Heart left ventricle (tissue), 16 donors: ENCODE measurements at regions not wholly inside any gene's neighbourhood (a gene's known extent, or its start where the extent isn't known, plus 50 kb on each side); places are given as distances from the start of the nearest gene placed in this dataset.

Source experiments
- ATAC-seq, 4 donors: fragments of 200-7000 bp; cut with Tn5 transposase; one replicate each; pipeline ENCODE4 v1.9.1; 2020 to 2022; ENCODE audit warnings: moderate library complexity in 4 of 4, mild to moderate bottlenecking in 3 of 4, moderate number of reproducible peaks in 1 of 4
- DNase-seq, 5 donors: peaks; one replicate each; pipeline ENCODE4 v3.0.0-alpha.2; 2020
- H3K27ac ChIP-seq, 12 donors: fragments of 200-600 bp; sonication (generic) in 4 of 12; one replicate each; pipeline versions ENCODE4 v1.5.0 to v1.8.0; 2016 to 2022; ENCODE audit warnings: mild to moderate bottlenecking in 2 of 12
- H3K27me3 ChIP-seq, 9 donors: fragments of 200-600 bp; sonication (generic) in 2 of 9; one replicate each; pipeline versions ENCODE4 v1.5.1 to v1.8.0; 2016 to 2022; ENCODE audit warnings: mild to moderate bottlenecking in 3 of 9
- H3K36me3 ChIP-seq, 9 donors: fragments of 200-600 bp; sonication (generic) in 2 of 9; one replicate each; pipeline versions ENCODE4 v1.5.0 to v1.8.0; 2018 to 2022; ENCODE audit warnings: mild to moderate bottlenecking in 2 of 9
- H3K4me1 ChIP-seq, 12 donors: fragments of 200-600 bp; sonication (generic) in 4 of 12; one replicate each; pipeline versions ENCODE4 v1.5.0 to v1.8.0; 2016 to 2022; ENCODE audit warnings: mild to moderate bottlenecking in 3 of 12
- H3K4me3 ChIP-seq, 12 donors: fragments of 200-600 bp; sonication (generic) in 4 of 12; one replicate each; pipeline versions ENCODE4 v1.5.0 to v1.8.0; 2017 to 2022; ENCODE audit warnings: mild to moderate bottlenecking in 9 of 12, moderate library complexity in 4 of 12
- H3K9me3 ChIP-seq, 12 donors: fragments of 200-600 bp; sonication (generic) in 4 of 12; one replicate each; pipeline versions ENCODE4 v1.5.0 to v1.8.0; 2016 to 2022; ENCODE audit warnings: mild to moderate bottlenecking in 1 of 12
- POLR2A ChIP-seq, 2 donors: fragments of 450-650 bp; IDR thresholded peaks; one replicate each; pipeline ENCODE4 v1.6.1; 2017; ENCODE audit warnings: antibody characterized with exemption in 2 of 2, mild to moderate bottlenecking in 2 of 2, moderate library complexity in 2 of 2
- WGBS, 4 donors: extraction: QIAGEN DNeasy Blood & Tissue Kit in 2 of 4; methylation state at CpG; one replicate each; pipeline versions ENCODE4 v1.1.5 to v1.1.7; 2013 to 2018; 5-methylcytosine and 5-hydroxymethylcytosine counted together
- intact Hi-C, 10 donors: fragments of 100-400 bp; cut with DNase I; formaldehyde crosslinking; loops; one replicate each; pipeline versions ENCODE4 v1.11.1 to v1.14.2; 2022
- TF ChIP-seq, protein P1 (sequence below), 12 donors: fragments of 200-600 bp; sonication (generic) in 4 of 12; IDR thresholded peaks; one replicate each; pipeline versions ENCODE4 v1.5.0 to v1.8.0; 2018 to 2022; ENCODE audit warnings: antibody characterized with exemption in 12 of 12, mild to moderate bottlenecking in 5 of 12
- donor health status: ischemic (EF 13 %, LVEDD 7.1; RV severe dilation, severe dysfunction).
- donor health status: healthy with polysubstance abuse.
- donor health status: DM: no; HTN: yes; CAD: no.
- donor health status: DM: no; HTN: no; CAD: no.
- donor health status: ischemic (EF 25% LVEDD 6.9; RV normal size, moderate dysfunction).
- donor health status: ischemic (EF 25% LVEDD 5.7; RV mildly dilated, moderate dysfunction).
- donor health status: healthy.
- donor health status: DM: yes; HTN: yes; CAD: no.
- donor health status: ischemic (EF 35%, LVEDD 5.7; RV mildly dilated, moderate dysfunction).
- donor health status: nonischemic (EF 11% LVEDD 7.7; RV severe dilation, severe dysfunction).
- donor health status: DM: yes; HTN: yes; CAD: no.
- donor health status: PGD.
- donor health status: ischemic (EF 29% LVEDD 5.4; RV normal size, mild dysfunction).
- donor health status: nonischemic (EF 23%, LVEDD 6.1; RV moderate dilation, normal function).

DNA sequence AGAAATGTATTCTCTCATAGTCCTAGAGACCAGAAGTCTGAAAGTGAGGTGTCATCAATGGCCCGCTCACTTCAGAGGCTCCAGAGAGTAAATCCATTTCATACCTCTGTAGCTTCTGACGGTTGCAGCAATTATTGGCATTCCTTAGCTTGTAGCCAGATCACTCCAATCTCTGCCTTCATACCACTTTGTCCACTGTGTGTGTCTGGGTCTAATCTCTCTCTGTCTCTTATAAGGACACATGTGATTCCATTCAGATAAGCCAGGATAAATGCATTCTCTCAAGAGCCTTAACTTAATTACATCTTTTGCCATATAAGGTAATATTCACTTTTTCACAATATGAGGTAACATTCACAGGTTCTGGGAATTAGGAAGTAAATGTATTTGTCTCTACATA is 365.7 kb downstream of the GXYLT1 start:
- Histone ChIP-seq H3K27me3 (no peaks in the 10 kb centered on the region), H3K9me3 (no peaks in the 10 kb centered on the region), H3K4me1 (no peaks in the 10 kb centered on the region), H3K4me3 (no peak overlapping the region), H3K36me3 (no peaks in the 10 kb centered on the region), H3K27ac (no peak overlapping the region)
- no peak for DNase-seq
- no peak for ATAC-seq
- intact Hi-C loops, result no loop called here
- TF ChIP-seq, protein P1, sequence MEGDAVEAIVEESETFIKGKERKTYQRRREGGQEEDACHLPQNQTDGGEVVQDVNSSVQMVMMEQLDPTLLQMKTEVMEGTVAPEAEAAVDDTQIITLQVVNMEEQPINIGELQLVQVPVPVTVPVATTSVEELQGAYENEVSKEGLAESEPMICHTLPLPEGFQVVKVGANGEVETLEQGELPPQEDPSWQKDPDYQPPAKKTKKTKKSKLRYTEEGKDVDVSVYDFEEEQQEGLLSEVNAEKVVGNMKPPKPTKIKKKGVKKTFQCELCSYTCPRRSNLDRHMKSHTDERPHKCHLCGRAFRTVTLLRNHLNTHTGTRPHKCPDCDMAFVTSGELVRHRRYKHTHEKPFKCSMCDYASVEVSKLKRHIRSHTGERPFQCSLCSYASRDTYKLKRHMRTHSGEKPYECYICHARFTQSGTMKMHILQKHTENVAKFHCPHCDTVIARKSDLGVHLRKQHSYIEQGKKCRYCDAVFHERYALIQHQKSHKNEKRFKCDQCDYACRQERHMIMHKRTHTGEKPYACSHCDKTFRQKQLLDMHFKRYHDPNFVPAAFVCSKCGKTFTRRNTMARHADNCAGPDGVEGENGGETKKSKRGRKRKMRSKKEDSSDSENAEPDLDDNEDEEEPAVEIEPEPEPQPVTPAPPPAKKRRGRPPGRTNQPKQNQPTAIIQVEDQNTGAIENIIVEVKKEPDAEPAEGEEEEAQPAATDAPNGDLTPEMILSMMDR (IDR thresholded peaks at IDR 0.05), result no peak
- no peak for TF ChIP-seq POLR2A (IDR thresholded peaks at IDR 0.05)
- 59 to 79% (median 75%) methylated on average over 2 of the region's 2 CpGs for WGBS, 4 donors

DNA sequence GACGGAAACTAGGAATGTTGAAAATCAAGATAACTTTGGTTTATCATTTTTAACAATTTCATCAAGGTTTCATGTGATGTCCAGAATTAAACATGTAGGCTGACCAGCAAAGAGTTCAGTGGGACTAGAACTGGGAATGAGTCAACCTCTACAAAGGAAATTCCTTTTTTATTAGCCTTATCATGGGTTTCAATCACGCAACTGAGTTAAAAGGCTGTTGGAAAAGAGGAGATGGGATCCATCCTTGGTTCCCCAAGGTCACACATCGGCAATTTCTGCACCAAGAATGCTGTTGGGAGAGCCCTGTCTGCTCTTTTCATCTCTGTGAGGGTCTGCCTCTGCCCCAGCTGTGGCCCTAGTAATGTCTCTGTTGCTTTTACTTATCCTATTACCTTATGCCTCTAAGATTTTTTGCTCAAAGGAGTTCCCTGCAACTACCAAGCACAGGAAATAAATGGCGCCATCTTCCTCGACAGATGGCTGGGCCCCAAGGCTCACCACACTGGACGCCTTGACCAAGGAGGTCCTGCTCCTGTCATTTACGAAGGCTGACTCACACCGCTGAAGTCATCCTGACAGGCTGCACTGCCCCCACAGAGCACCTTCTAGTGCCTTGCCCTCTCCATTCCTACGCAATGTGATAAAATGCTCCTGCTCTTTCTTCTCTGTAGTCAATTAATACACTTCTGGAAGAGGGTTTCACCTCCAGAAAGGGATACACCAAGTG is 367.4 kb downstream of the GXYLT1 start:
- DNase-seq (no peak), ATAC-seq (no peak)
- no peak for TF ChIP-seq POLR2A (IDR thresholded peaks at IDR 0.05)
- TF ChIP-seq, protein P1 (IDR thresholded peaks at IDR 0.05), result no peak
- Histone ChIP-seq H3K36me3 (no peaks in the 10 kb centered on the region), H3K27ac (no peak overlapping the region), H3K27me3 (no peaks in the 10 kb centered on the region), H3K9me3 (peaks cover 0 to 6% (median 0%) of the 10 kb centered on the region in 12 donors), H3K4me1 (no peaks in the 10 kb centered on the region), H3K4me3 (no peak overlapping the region)
- WGBS, 4 donors, result 68 to 83% (median 76%) methylated on average over 9 of the region's 9 CpGs
- intact Hi-C loops, result no loop called here

DNA sequence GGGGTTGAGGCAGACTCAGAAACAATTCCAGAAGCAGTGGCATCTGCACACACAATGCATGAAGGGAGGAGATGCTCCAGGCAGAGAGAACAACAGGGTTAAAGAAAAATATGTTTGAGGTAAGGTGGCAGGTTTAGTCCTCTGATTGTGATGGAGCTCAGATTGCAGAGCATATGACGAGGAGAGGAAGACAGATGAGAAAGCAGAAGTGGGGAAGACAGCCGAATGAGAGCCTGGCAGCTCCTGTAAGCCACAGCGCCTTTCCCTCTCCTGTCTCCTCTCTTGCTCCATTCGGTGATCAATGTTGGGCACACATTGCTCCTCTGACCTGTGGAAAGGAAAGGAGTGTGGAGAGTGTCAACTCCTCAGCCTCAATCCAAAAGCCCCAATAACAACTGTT is 372.2 kb downstream of the GXYLT1 start:
- intact Hi-C loops, result no loop called here
- Histone ChIP-seq H3K27ac (no peak overlapping the region), H3K4me1 (no peaks in the 10 kb centered on the region), H3K36me3 (no peaks in the 10 kb centered on the region), H3K4me3 (no peak overlapping the region), H3K9me3 (peaks cover 0 to 6% (median 0%) of the 10 kb centered on the region in 12 donors), H3K27me3 (no peaks in the 10 kb centered on the region)
- TF ChIP-seq, protein P1 (IDR thresholded peaks at IDR 0.05), result no peak
- ATAC-seq (no peak), DNase-seq (no peak)
- 80 to 87% (median 85%) methylated on average over 4 of the region's 4 CpGs for WGBS, 4 donors

DNA sequence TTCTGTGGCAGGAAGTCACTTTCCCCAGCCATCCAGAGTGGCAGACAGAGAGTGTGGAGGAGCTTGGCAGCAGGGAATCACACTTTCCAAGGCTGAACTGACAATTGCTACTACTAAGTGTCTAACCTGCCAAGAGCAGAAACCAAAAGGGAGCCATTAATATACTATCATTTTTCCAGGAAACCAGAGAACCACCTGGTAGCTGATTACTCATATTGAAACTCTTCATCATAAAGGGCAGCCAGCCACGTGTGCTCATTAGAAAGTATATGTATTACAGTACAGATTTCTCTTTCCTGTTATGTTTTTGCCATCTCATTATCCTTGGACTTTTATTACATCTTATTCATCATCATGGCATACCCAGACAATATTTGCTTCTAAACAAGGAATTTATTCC is 374.9 kb downstream of the GXYLT1 start:
- TF ChIP-seq, protein P1 (IDR thresholded peaks at IDR 0.05), result no peak
- no peak for TF ChIP-seq POLR2A (IDR thresholded peaks at IDR 0.05)
- no peak for DNase-seq
- H3K4me3 ChIP-seq, result no peak overlapping the region
- intact Hi-C loops, result no loop called here
- H3K4me1 ChIP-seq, result no peaks in the 10 kb centered on the region
- H3K27ac ChIP-seq, result no peak overlapping the region
- H3K36me3 ChIP-seq, result no peaks in the 10 kb centered on the region
- ATAC-seq, result no peak
- H3K9me3 ChIP-seq, result peaks cover 0 to 6% (median 0%) of the 10 kb centered on the region in 12 donors
- WGBS, 4 donors, result 58 to 74% (median 70%) methylated on average over 1 of the region's 1 CpG
- H3K27me3 ChIP-seq, result no peaks in the 10 kb centered on the region
